H1 (cell line): ENCODE measurements at regions not wholly inside any gene's neighbourhood (a gene's known extent, or its start where the extent isn't known, plus 50 kb on each side); places are given as distances from the start of the nearest gene placed in this dataset.

Experiments used
- CTCF ChIA-PET: fragments of 300-600 bp; sonication (Branson Sonifier 250); formaldehyde crosslinking; loops from one replicate; lab custom pipeline; 2021; ENCODE audit not compliant: partially characterized antibody; lab: Charles Lee
- POLR2A ChIA-PET: fragments of 300-600 bp; sonication (Branson Sonifier 250); formaldehyde crosslinking; loops from one replicate; lab custom pipeline; 2021; ENCODE audit warnings: inconsistent platforms; ENCODE audit not compliant: partially characterized antibody; lab: Charles Lee
- DNase-seq, 2 experiments: peaks; one replicate each; pipeline versions ENCODE4 v3.0.0 to v3.0.0-alpha.2; 2010 to 2022; ENCODE audit warnings: low spot score in 2 of 2, low read depth in 1 of 2, mixed read lengths in 1 of 2
- FAIRE-seq: peaks from 2 replicates; lab custom pipeline; 2011; peaks lifted over from hg19 to GRCh38; lab: Jason Lieb, UNC
- H2AFZ ChIP-seq: 2 replicates; pipeline ENCODE4 v1.8.1; 2012; ENCODE audit warnings: low read length, inconsistent platforms
- H2AK5ac ChIP-seq: 2 replicates; pipeline ENCODE4 v1.6.1; 2013; ENCODE audit warnings: low read depth, low read length
- H2BK120ac ChIP-seq: replicated peaks from 2 replicates; pipeline ENCODE3; 2013; ENCODE audit warnings: low read depth, low read length, inconsistent platforms
- H2BK12ac ChIP-seq: 2 replicates; pipeline ENCODE4 v1.6.1; 2013; ENCODE audit warnings: low read depth, low read length
- H2BK15ac ChIP-seq: 2 replicates; pipeline ENCODE4 v1.6.1; 2013; ENCODE audit warnings: low read length
- H2BK20ac ChIP-seq: 2 replicates; pipeline ENCODE4 v1.6.1; 2013; ENCODE audit warnings: low read length
- H2BK5ac ChIP-seq: 2 replicates; pipeline ENCODE4 v1.6.1; 2013; ENCODE audit warnings: low read depth, low read length
- H3K14ac ChIP-seq: 2 replicates; pipeline ENCODE4 v1.6.1; 2013; ENCODE audit warnings: inconsistent platforms; ENCODE audit not compliant: insufficient read length
- H3K18ac ChIP-seq: 2 replicates; pipeline ENCODE4 v1.6.1; 2013; ENCODE audit warnings: low read length; ENCODE audit errors: extremely low read depth
- H3K23ac ChIP-seq: 2 replicates; pipeline ENCODE4 v1.6.1; 2013; ENCODE audit warnings: inconsistent platforms; ENCODE audit not compliant: insufficient read length
- H3K23me2 ChIP-seq: 2 replicates; pipeline ENCODE4 v1.6.1; 2013; ENCODE audit warnings: low read depth, low read length
- H3K27ac ChIP-seq: 2 replicates; pipeline ENCODE4 v1.6.1; 2011; ENCODE audit warnings: low read depth, low read length, inconsistent platforms
- H3K27me3 ChIP-seq, 4 experiments: replicated peaks in 1 of 4; 1 replicate in 1 of 4; 2 replicates in 3 of 4; pipeline versions ENCODE4 v1.6.1 to v1.8.1; 2011 to 2013; ENCODE audit warnings: low read length in 3 of 4, mild to moderate bottlenecking in 3 of 4, inconsistent platforms in 2 of 4, mixed read lengths in 2 of 4, moderate library complexity in 1 of 4; ENCODE audit not compliant: control insufficient read depth in 3 of 4, insufficient read depth in 3 of 4; ENCODE audit errors: extremely low read depth in 1 of 4
- H3K36me3 ChIP-seq, 4 experiments: 2 replicates each; pipeline versions ENCODE4 v1.6.1 to v1.8.1; 2011 to 2013; ENCODE audit warnings: mild to moderate bottlenecking in 4 of 4, low read length in 3 of 4, moderate library complexity in 2 of 4, control low read depth in 1 of 4, inconsistent platforms in 1 of 4; ENCODE audit not compliant: insufficient read depth in 4 of 4, control insufficient read depth in 2 of 4
- H3K4ac ChIP-seq: replicated peaks from 2 replicates; pipeline ENCODE3; 2013; ENCODE audit warnings: low read length, low read depth, mixed read lengths, inconsistent platforms; ENCODE audit not compliant: insufficient read length
- H3K4me1 ChIP-seq, 4 experiments: replicated peaks in 1 of 4; 1 replicate in 1 of 4; 2 replicates in 3 of 4; pipeline versions ENCODE4 v1.6.1 to v1.8.1; 2011 to 2013; ENCODE audit warnings: low read length in 3 of 4, inconsistent platforms in 2 of 4, mixed read lengths in 1 of 4; ENCODE audit not compliant: insufficient read depth in 4 of 4, control insufficient read depth in 3 of 4
- H3K4me2 ChIP-seq, 2 experiments: 2 replicates each; pipeline versions ENCODE4 v1.6.1 to v1.8.1; 2011 to 2013; ENCODE audit warnings: low read depth in 2 of 2, low read length in 2 of 2, control low read depth in 1 of 2, inconsistent platforms in 1 of 2, mild to moderate bottlenecking in 1 of 2; ENCODE audit not compliant: insufficient read depth in 1 of 2
- H3K4me3 ChIP-seq, 4 experiments: fragments of 200-600, 300-600 bp in 1 of 4; sonication (generic), shearing (Covaris generic), sonication (Bioruptor Twin) in 1 of 4; 2 replicates each; pipeline versions ENCODE4 v1.5.1 to v1.8.1; 2011 to 2016; ENCODE audit warnings: low read length in 4 of 4, low read depth in 3 of 4, control low read depth in 2 of 4, inconsistent platforms in 2 of 4, mild to moderate bottlenecking in 2 of 4, mixed read lengths in 1 of 4, moderate library complexity in 1 of 4; ENCODE audit not compliant: insufficient read depth in 2 of 4; ENCODE audit errors: extremely low read depth in 1 of 4
- H3K56ac ChIP-seq: replicated peaks from 2 replicates; pipeline ENCODE3; 2013; ENCODE audit warnings: low read depth, mild to moderate bottlenecking, mixed read lengths, low read length, inconsistent platforms; ENCODE audit not compliant: insufficient read length
- H3K79me1 ChIP-seq: 2 replicates; pipeline ENCODE4 v1.6.1; 2013; ENCODE audit warnings: low read depth, low read length, control low read depth
- H3K79me2 ChIP-seq, 2 experiments: 2 replicates each; pipeline versions ENCODE4 v1.6.1 to v1.8.1; 2012 to 2013; ENCODE audit warnings: low read length in 2 of 2, mild to moderate bottlenecking in 2 of 2, inconsistent platforms in 1 of 2; ENCODE audit not compliant: insufficient read depth in 2 of 2, control insufficient read depth in 1 of 2
- H3K9ac ChIP-seq, 4 experiments: replicated peaks in 1 of 4; 1 replicate in 1 of 4; 2 replicates in 3 of 4; pipeline versions ENCODE4 v1.6.1 to v1.8.1; 2011 to 2013; ENCODE audit warnings: low read depth in 3 of 4, low read length in 3 of 4, control low read depth in 2 of 4, mild to moderate bottlenecking in 2 of 4, moderate library complexity in 2 of 4, inconsistent platforms in 1 of 4; ENCODE audit errors: extremely low read depth in 1 of 4
- H3K9me3 ChIP-seq, 2 experiments: 2 replicates each; pipeline versions ENCODE4 v1.6.1 to v1.8.1; 2012 to 2013; ENCODE audit warnings: mild to moderate bottlenecking in 2 of 2, moderate library complexity in 2 of 2, control low read depth in 1 of 2, inconsistent platforms in 1 of 2, low read depth in 1 of 2, low read length in 1 of 2, mixed read lengths in 1 of 2; ENCODE audit not compliant: insufficient read depth in 2 of 2
- H4K20me1 ChIP-seq, 2 experiments: replicated peaks in 1 of 2; 2 replicates each; pipeline versions ENCODE3 to v1.8.1; 2011 to 2013; ENCODE audit warnings: inconsistent platforms in 2 of 2, low read length in 2 of 2, mild to moderate bottlenecking in 1 of 2; ENCODE audit not compliant: insufficient read depth in 2 of 2, control insufficient read depth in 1 of 2
- H4K5ac ChIP-seq: 2 replicates; pipeline ENCODE4 v1.6.1; 2013; ENCODE audit warnings: low read length, low read depth, mixed read lengths, inconsistent platforms; ENCODE audit not compliant: insufficient read length
- H4K8ac ChIP-seq: 2 replicates; pipeline ENCODE4 v1.8.0; 2013; ENCODE audit warnings: mild to moderate bottlenecking, moderate library complexity, low read length, inconsistent platforms; ENCODE audit not compliant: insufficient read depth; ENCODE audit errors: extremely low read depth
- H4K91ac ChIP-seq: replicated peaks from 2 replicates; pipeline ENCODE3; 2013; ENCODE audit warnings: low read length, mixed read lengths, inconsistent platforms; ENCODE audit not compliant: insufficient read length
- ASH2L ChIP-seq: fragments of 200-600, 300-600 bp; sonication (generic); IDR thresholded peaks from one replicate; pipeline ENCODE4 v1.7.1; 2017; ENCODE audit warnings: low read length
- CHD1 ChIP-seq: IDR thresholded peaks from 2 replicates; pipeline ENCODE4 v1.6.1; 2012; ENCODE audit warnings: low read depth, low read length, improper control_type of control experiment
- EGR1 ChIP-seq: IDR thresholded peaks from 2 replicates; pipeline ENCODE4 v1.6.1; 2011; ENCODE audit warnings: low read depth, low read length, borderline replicate concordance
- EP300 ChIP-seq, 2 experiments: IDR thresholded peaks; 1 replicate in 1 of 2; 2 replicates in 1 of 2; pipeline ENCODE4 v1.6.1; 2011 to 2012; ENCODE audit warnings: low read depth in 2 of 2, low read length in 2 of 2, mild to moderate bottlenecking in 2 of 2, borderline replicate concordance in 1 of 2, inconsistent platforms in 1 of 2, moderate library complexity in 1 of 2
- HDAC2 ChIP-seq, 2 experiments: fragments of 300-600 bp in 1 of 2; sonication (generic) in 1 of 2; IDR thresholded peaks; 2 replicates each; pipeline ENCODE4 v1.6.1; 2011 to 2012; ENCODE audit warnings: low read depth in 2 of 2, low read length in 2 of 2, mild to moderate bottlenecking in 2 of 2, moderate library complexity in 2 of 2, borderline replicate concordance in 1 of 2, inconsistent platforms in 1 of 2
- HDAC6 ChIP-seq: IDR thresholded peaks from one replicate; pipeline ENCODE4 v1.7.1; 2012; ENCODE audit warnings: low read depth, mild to moderate bottlenecking, inconsistent platforms, low read length, moderate library complexity
- NANOG ChIP-seq: IDR thresholded peaks from 2 replicates; pipeline ENCODE4 v1.6.1; 2011; ENCODE audit warnings: low read length, low read depth, mild to moderate bottlenecking, inconsistent platforms; ENCODE audit not compliant: insufficient read depth, poor library complexity, severe bottlenecking
- RFX5 ChIP-seq: IDR thresholded peaks from 2 replicates; pipeline ENCODE4 v1.6.1; 2011; ENCODE audit warnings: low read depth, low read length, improper control_type of control experiment, borderline replicate concordance
- SAP30 ChIP-seq: fragments of 300-600 bp; sonication (generic); IDR thresholded peaks from 2 replicates; pipeline ENCODE4 v1.7.1; 2012; ENCODE audit warnings: low read length, moderate library complexity, mild to moderate bottlenecking, inconsistent platforms; ENCODE audit not compliant: insufficient read depth, insufficient replicate concordance
- SIN3A ChIP-seq, 2 experiments: IDR thresholded peaks in 1 of 2; conservative IDR thresholded peaks in 1 of 2; 2 replicates each; pipeline ENCODE4 v1.6.1; 2011 to 2012; ENCODE audit warnings: low read length in 2 of 2, improper control_type of control experiment in 1 of 2, low read depth in 1 of 2, mild to moderate bottlenecking in 1 of 2
- SIRT6 ChIP-seq: IDR thresholded peaks from one replicate; pipeline ENCODE4 v1.7.1; 2012; ENCODE audit warnings: low read length, inconsistent platforms
- SP4 ChIP-seq: IDR thresholded peaks from 2 replicates; pipeline ENCODE4 v1.6.1; 2012; ENCODE audit warnings: low read length, inconsistent platforms
- TAF1 ChIP-seq: IDR thresholded peaks from 2 replicates; pipeline ENCODE4 v1.6.1; 2011; ENCODE audit warnings: mild to moderate bottlenecking, low read depth, low read length
- TBP ChIP-seq: IDR thresholded peaks from 2 replicates; pipeline ENCODE4 v1.6.1; 2011; ENCODE audit warnings: low read depth, low read length, improper control_type of control experiment
- TEAD4 ChIP-seq: IDR thresholded peaks from 2 replicates; pipeline ENCODE4 v1.6.1; 2012; ENCODE audit warnings: low read depth, low read length, inconsistent platforms, mixed read lengths
- WGBS, 2 experiments: shearing (Covaris generic) in 1 of 2; methylation state at CpG; one replicate each; pipeline versions ENCODE4 v1.1.6 to v1.1.7; 2013 to 2015; ENCODE audit warnings: low lambda C conversion rate in 2 of 2, mixed read lengths in 2 of 2, inconsistent platforms in 1 of 2, low coverage in 1 of 2, missing lambda C conversion rate in 1 of 2; ENCODE audit not compliant: insufficient replicate concordance in 2 of 2, insufficient coverage in 1 of 2, insufficient read length in 1 of 2; ENCODE audit errors: extremely low coverage in 1 of 2, missing lambda C conversion rate in 1 of 2; 5-methylcytosine and 5-hydroxymethylcytosine counted together

DNA sequence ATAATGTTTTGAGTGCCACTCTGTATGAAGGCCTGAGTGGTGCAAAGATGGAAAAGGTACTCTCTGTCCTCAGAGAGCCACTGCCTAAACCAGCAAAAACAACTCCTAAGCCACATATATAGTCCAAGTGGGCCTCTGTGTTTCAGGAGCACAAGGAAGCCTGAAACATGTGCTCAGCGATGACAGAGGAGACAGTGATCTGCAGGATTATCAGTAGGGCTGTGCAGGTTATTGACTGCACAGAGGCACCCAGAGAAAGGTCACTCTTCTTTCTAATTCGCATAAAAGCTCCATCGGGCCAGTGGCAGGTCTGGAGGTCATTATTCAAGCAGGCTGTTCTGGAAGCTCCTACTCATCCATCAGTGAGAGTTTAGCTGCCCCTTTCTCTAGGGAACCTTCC is 361.9 kb downstream of the BCL11B start:
- no peaks in the 10 kb centered on the region for H3K79me2 ChIP-seq
- no peak overlapping the region for H3K9ac ChIP-seq
- no peaks in the 10 kb centered on the region for H3K9me3 ChIP-seq
- no peaks in the 10 kb centered on the region for H4K20me1 ChIP-seq
- FAIRE-seq: no peak
- no peak overlapping the region for H2BK20ac ChIP-seq
- CTCF ChIA-PET: no interaction called here
- H2BK15ac ChIP-seq: no peak overlapping the region
- no peak overlapping the region for H3K4ac ChIP-seq
- no peak overlapping the region for H2BK120ac ChIP-seq
- no peaks in the 10 kb centered on the region for H3K36me3 ChIP-seq
- H3K14ac ChIP-seq: no peak overlapping the region
- no peak overlapping the region for H4K5ac ChIP-seq
- 75% methylated on average over 3 of the region's 3 CpGs; no CpG with 5 or more reads in 1 of the 2 experiments for WGBS, 2 experiments
- no peak overlapping the region for H4K91ac ChIP-seq
- no peaks in the 10 kb centered on the region for H3K23me2 ChIP-seq
- H3K79me1 ChIP-seq: no peaks in the 10 kb centered on the region
- no peak overlapping the region for H3K27ac ChIP-seq
- no peak overlapping the region for H2AFZ ChIP-seq
- H4K8ac ChIP-seq: no peak overlapping the region
- no peak overlapping the region for H3K4me3 ChIP-seq
- POLR2A ChIA-PET: interaction anchor here (0.6 kb wide), 1 partner anchor 16 kb away, joined by 3 read pairs; no protein-coding TSS in a partner anchor
- no peak overlapping the region for H2BK12ac ChIP-seq
- peaks cover 0 to 2% (median 0%) of the 10 kb centered on the region in 4 experiments; a peak in 1 of 7 replicates for H3K27me3 ChIP-seq
- H3K4me2 ChIP-seq: no peak overlapping the region
- H3K18ac ChIP-seq: no peak overlapping the region
- no peak for DNase-seq
- H3K56ac ChIP-seq: no peak overlapping the region
- H3K4me1 ChIP-seq: peaks cover 3 to 12% (median 7%) of the 10 kb centered on the region in 4 experiments; a peak in 6 of 7 replicates
- no peak overlapping the region for H2BK5ac ChIP-seq
- no peak overlapping the region for H2AK5ac ChIP-seq
- H3K23ac ChIP-seq: no peak overlapping the region
- TF ChIP-seq ASH2L: no peak
- TF ChIP-seq EP300 (IDR thresholded peaks at IDR 0.05; ENCODE audit: borderline replicate concordance in 1 of 2, low read depth in 2 of 2, low read length in 2 of 2): no peak
- no peak for TF ChIP-seq SIN3A (conservative IDR thresholded peaks at IDR 0.05 in 1 of 2, IDR thresholded peaks at IDR 0.05 in 1 of 2; ENCODE audit: low read depth in 1 of 2, low read length in 2 of 2)
- TF ChIP-seq TEAD4: no peak
- TF ChIP-seq EGR1: no peak
- no peak for TF ChIP-seq CHD1
- no peak for TF ChIP-seq HDAC6
- TF ChIP-seq SAP30: no peak
- TF ChIP-seq RFX5: no peak
- TF ChIP-seq TAF1: no peak
- no peak for TF ChIP-seq SIRT6
- no peak for TF ChIP-seq NANOG
- no peak for TF ChIP-seq TBP
- no peak for TF ChIP-seq SP4
- TF ChIP-seq HDAC2 (IDR thresholded peaks at IDR 0.05; ENCODE audit: borderline replicate concordance in 1 of 2, low read depth in 2 of 2, low read length in 2 of 2): no peak
